Fibroblast of peridontal ligament (primary cell): ENCODE measurements at regions not wholly inside any gene's neighbourhood (a gene's known extent, or its start where the extent isn't known, plus 50 kb on each side); places are given as distances from the start of the nearest gene placed in this dataset.
"Not testable (repeated sequence)": the region's sequence is repeated elsewhere in the genome, so short reads cannot be mapped to it uniquely, and the experiment has no call there.

Experiments used
- DNase-seq: peaks from one replicate; pipeline ENCODE4 v3.0.0-alpha.2; 2010; ENCODE audit errors: extremely low read depth

DNA sequence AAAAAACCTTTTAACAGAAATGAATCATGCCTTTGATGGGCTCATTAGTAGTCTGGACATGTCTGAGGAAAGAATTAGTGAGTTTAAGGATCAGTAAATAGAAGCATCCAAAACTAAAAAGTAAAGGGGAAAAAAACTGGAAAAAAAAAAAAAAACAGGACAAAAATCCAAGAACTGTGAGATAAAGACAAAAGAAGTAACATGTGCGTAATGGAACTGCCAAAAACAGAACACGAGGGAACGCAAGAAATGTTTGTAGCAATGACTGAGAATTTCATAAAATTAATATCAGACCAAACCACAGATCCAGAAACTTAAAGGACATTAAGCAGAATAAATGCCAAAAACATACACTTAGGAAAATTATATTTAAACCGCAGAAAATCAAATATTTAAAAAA is 77.4 kb downstream of the MS4A13 start:
- DNase-seq: no peak

DNA sequence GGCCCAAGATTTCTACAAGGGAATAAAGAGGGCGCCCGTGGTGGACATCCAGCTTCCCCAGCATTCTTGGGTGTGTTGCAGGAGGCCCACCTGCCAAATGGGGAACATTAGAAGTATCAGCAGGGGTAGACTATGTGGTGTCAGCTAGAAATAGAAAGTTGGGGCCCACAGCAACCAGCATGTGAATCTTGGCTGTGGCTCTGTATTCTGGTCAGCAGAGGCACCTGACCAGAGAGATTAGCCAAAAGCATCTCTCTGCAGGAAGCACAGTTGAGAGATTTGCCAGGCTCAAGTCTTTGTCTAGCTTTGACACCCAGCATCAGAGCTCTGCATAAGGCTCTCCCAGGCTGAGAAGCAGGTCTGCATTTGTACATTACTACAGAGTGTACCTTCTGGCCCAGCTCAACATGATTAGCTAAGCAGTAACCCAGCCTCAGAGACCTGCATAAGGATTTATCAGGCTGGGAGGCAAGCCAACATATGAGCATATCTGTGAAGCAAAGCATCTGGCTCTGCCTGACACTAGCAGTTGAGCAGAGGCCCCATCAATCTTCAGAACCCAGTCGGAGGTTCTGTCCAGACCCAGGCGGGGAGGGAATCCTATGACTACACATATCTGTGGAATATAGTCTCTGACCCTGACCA is 79.9 kb downstream of the MS4A13 start:
- DNase-seq: no peak

DNA sequence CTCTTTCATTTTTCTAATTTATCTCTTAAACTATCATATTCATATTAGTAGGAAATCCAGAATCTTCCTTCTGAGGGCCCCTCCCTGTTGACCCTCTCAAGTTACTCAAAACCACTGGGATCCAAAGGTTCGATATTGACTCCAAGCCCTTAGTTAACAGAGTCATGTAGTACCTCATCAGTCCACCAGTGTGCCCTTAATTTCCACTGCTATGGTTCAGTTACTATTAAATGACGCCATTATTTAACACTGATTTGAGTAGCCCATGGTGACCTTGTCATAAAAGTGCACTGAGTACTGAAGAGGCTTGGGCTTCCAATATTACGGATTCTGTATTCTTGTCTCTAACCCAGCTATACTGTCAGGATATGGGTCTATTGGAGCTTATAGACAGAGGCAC is 91.9 kb upstream of the MS4A8 start:
- DNase-seq: no peak

DNA sequence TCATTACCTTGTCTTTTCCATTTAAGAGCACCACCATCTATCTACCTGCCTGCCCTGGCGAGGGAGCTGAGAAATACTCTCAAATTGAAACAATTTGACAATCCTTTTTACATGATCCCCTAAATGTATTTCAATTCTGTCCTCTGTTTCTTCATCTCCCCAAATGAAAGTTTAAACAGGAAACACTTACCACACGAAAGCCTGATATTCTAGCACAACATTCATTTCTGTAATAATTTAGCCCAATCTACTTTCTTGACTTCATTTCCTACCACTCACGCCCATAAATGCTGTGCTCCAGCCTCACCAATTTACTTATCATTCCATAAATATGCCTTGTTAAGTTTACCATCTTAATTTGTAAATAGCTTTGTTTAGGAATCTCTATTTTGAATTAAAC is 89.8 kb upstream of the MS4A8 start:
- DNase-seq: no peak

DNA sequence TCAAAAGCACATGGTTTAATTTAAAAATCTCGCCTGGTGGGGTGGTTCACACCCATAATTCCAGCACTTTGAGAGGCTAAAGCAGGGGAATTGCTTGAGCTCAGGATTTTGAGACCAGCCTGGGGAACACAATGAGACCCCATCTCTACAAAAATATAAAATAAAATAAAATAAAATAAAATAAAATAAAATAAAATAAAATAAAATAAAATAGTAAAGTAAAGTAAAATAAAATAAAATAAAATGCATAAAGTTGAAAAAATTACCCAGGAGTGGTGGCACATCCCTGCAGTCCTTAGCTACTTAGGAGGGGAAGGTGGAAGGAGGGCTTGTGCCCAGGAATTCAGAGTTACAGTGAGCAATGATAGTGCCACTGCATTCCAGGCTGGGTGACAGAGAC is 88.7 kb upstream of the MS4A8 start:
- DNase-seq: no peak

DNA sequence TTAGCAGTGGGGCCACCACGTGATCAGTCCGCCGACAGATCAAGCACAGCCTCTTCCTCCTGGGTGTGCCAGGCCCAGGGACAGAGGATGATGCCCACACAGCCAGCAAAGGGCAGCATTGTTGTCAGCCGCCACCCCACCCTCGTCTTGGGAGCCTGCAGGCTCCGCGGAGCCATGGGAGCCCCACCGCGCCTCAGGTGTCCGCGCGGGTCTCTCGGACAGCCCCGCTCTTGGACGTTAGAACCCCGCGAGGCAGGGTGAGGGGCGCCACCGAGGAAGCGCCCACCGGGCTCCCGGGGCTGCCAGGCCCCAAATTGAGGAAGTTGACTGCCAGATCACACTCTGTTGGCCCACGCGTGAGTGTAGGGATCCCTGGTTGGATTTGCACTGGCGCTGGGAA is 83.9 kb upstream of the MS4A8 start:
- no peak for DNase-seq

DNA sequence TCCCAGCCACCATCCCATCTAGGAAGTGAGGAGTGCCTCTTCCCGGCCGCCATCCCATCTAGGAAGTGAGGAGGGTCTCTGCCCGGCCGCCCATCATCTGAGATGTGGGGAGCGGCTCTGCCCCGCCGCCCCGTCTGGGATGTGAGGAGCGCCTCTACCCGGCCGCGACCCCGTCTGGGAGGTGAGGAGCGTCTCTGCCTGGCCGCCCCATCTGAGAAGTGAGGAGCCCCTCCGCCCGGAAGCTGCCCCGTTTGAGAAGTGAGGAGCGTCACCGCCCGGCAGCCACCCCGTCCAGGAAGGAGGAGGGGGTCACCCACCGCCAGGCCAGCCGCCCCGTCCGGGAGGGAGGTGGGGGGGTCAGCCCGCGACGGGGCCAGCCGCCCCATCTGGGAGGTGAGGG is 77.5 kb upstream of the MS4A8 start:
- DNase-seq: not testable (repeated sequence)

DNA sequence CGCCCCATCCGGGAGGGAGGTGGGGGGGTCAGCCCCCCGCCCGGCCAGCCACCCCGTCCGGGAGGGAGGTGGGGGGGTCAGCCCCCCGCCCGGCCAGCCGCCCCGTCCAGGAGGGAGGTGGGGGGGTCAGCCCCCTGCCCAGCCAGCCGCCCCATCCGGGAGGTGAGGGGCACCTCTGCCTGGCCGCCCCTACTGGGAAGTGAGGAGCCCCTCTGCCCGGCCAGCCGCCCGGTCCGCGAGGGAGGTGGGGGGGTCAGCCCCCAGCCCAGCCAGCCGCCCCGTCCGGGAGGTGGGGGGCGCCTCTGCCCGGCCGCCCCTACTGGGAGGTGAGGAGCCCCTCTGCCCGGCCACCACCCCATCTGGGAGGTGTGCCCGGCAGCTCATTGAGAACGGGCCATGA is 76.6 kb upstream of the MS4A8 start:
- not testable (repeated sequence) for DNase-seq

DNA sequence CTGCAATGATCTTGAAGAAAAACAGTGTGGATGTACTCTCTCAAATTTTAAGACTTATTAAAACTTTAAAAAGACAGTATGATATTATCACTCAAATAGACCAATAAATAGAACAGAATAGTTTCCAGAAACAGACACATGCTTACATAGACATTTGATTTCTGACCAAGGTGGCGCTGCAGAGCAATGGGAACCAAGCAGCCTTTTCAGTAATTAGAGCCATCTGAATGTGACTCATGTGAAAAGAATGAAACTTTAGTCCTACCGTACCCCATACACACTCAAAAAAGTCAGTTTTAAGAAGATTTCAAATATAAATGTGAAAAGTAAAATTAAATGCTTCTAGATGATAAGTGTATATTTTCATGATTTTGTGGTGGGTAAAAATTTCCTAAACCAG is 74.2 kb upstream of the MS4A8 start:
- peak; percentile 42 for DNase-seq

DNA sequence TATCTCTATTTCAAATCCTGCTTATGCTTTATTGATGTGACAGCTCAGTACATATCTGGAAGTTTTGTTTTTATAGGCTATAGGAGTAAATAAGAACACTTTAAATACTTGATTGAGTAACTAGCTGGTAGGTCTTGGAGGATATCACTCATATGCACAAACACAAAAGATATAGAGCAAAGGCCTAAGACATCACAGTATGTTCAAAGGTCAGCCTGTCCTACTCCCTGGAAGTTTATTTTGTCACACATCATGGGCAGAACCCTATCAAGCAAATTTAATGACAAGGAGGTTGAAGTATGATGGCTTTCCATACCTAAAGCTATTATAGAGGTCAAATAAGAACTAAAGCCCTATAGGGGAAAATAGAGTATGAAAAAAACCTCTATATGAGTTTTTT is 70.0 kb upstream of the MS4A8 start:
- no peak for DNase-seq

DNA sequence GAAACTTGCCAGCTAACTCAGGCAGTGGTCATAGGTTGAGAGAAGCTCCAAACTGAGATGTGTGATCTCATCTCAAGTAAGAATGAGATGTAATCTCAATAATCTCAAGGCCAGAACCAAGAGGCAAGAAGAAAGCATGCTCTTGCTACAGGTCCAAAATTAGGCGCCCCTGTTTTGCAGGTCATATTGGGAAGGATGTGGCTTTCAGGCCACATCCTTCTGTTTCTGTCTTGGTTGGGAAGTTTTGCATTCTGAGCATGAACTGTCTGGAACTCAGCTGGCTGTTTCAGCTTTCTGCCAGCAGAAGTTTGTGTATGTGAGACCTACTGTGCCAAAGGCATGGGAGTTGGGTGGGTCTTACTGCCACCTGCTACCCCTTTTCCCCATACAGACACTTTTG is 67.5 kb upstream of the MS4A8 start:
- no peak for DNase-seq

DNA sequence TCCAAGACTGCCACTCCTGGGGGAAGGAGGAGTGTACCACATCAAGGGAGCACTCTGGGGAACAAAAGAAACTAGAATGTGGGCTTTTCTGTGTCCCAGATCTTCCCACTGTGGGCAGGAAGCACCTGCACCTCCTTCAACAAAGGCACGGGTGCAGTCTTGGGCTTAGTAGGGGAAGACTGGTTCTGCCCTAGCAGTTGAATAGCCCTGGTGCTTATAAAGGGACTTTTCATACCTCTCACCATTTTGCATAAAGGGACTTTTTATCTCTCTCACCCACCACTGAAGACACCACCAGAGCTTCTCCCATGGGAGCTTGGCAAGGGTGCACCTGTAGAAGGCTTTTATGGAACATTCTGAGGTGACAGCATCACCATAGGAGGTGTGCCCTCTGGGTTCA is 65.8 kb upstream of the MS4A8 start:
- no peak for DNase-seq

DNA sequence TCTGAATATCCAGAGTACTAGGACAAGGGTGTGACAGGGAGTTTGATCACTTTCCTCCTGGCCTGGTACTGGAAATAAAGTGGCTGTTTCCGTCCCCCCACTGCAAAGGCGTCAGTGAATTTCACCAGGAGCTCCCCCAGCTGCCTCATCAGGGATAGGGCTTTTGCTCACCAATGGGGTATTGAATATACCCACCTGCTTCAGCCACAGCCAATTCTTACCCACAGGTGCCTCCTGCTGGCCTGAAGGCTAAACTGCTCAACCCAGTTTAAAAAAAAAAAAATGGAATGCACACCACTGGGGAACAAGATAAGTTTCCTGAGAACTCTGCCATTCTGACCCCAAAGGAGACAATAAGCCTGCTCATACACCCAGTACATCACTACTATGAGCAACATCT is 65.3 kb upstream of the MS4A8 start:
- DNase-seq: no peak

DNA sequence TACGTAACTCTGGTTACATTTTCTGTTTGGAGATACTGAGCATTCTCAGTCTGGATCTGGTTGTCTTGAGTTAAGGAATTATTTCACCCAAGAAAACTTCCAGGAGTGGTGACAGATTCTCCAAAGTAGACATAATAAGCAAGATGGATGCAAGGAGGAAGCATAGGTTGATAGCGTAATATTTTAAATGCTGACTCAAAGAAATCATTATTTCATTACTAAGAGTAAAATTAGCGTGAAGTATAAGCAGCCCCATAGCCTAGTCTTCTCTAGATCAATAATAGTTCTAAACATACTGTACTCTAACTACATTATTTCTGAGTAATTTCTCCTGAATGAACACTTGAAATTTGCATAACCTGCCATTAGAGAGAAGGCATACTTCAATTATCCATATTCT is 57.5 kb upstream of the MS4A8 start:
- DNase-seq: no peak

DNA sequence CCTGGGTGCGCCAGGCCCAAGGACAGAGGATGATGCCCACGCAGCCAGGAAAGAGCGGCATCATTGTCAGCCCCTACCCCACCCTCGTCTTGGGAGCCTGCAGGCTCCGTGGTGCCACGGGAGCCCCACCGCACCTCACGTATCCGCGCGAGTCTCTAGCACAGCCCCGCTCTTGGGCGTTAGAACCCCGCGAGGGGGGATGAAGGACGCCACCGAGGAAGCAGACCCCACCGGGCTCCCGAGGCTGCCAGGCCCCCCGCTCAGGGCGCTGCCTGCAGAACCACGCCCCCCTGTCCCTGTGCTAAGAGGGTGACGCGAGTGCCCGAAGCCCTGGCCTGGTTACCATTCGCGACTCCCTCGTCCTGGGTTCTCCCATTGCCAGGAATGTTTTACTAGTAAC is 52.3 kb upstream of the MS4A8 start:
- no peak for DNase-seq
